GM18520 (cell line): ENCODE measurements at regions not wholly inside any gene's neighbourhood (a gene's known extent, or its start where the extent isn't known, plus 50 kb on each side); places are given as distances from the start of the nearest gene placed in this dataset.
"Not testable (repeated sequence)": the region's sequence is repeated elsewhere in the genome, so short reads cannot be mapped to it uniquely, and the experiment has no call there.

Experiments used
- ATAC-seq: cut with Tn5 transposase; IDR thresholded peaks from one replicate; pipeline ENCODE4 v1.9.1; 2021; ENCODE audit not compliant: unreplicated experiment

- no peak for ATAC-seq
Measured at GRCh38 chr13:64755961-64756360, 2474.2 kb downstream of the PCDH9 start.

GRCh38 chr13:64753233-64754000 is 2476.7 kb downstream of the PCDH9 start:
- no peak for ATAC-seq

GRCh38 chr13:64749301-64749700 is 2480.8 kb downstream of the PCDH9 start:
- no peak for ATAC-seq

GRCh38 chr13:64746845-64747244 is 2483.3 kb downstream of the PCDH9 start:
- no peak for ATAC-seq

- ATAC-seq: no peak
Measured at GRCh38 chr13:64740493-64740892, 2489.6 kb downstream of the PCDH9 start.

- ATAC-seq: no peak
Measured at GRCh38 chr13:64725492-64725891, 2504.6 kb downstream of the PCDH9 start.

- ATAC-seq: no peak
Measured at GRCh38 chr13:64723724-64724123, 2506.4 kb downstream of the PCDH9 start.

- ATAC-seq: no peak
Measured at GRCh38 chr13:64718116-64718515, 2512.0 kb downstream of the PCDH9 start.

GRCh38 chr13:64716936-64717335 is 2513.2 kb downstream of the PCDH9 start:
- ATAC-seq: no peak

- ATAC-seq: no peak
Measured at GRCh38 chr13:64709079-64709478, 2521.1 kb downstream of the PCDH9 start.

- ATAC-seq: no peak
Measured at GRCh38 chr13:64704121-64704649, 2526.0 kb downstream of the PCDH9 start.

- no peak for ATAC-seq
Measured at GRCh38 chr13:64697226-64697625, 2532.9 kb downstream of the PCDH9 start.

- no peak for ATAC-seq
Measured at GRCh38 chr13:64688893-64689677, 2541.1 kb downstream of the PCDH9 start.

- ATAC-seq: not testable (repeated sequence)
Measured at GRCh38 chr13:64686536-64686935, 2543.6 kb downstream of the PCDH9 start.

GRCh38 chr13:64684685-64685431 is 2545.3 kb downstream of the PCDH9 start:
- no peak for ATAC-seq

- ATAC-seq: no peak
Measured at GRCh38 chr13:64684108-64684507, 2546.0 kb downstream of the PCDH9 start.

- ATAC-seq: no peak
Measured at GRCh38 chr13:64680739-64681138, 2549.4 kb downstream of the PCDH9 start.

GRCh38 chr13:64675255-64675892 is 2554.8 kb downstream of the PCDH9 start:
- no peak for ATAC-seq

GRCh38 chr13:64674126-64674525 is 2556.0 kb downstream of the PCDH9 start:
- ATAC-seq: no peak

- no peak for ATAC-seq
Measured at GRCh38 chr13:64672751-64673150, 2557.4 kb downstream of the PCDH9 start.
